AG09309 (cell line): ENCODE measurements at regions not wholly inside any gene's neighbourhood (a gene's known extent, or its start where the extent isn't known, plus 50 kb on each side); places are given as distances from the start of the nearest gene placed in this dataset.

Experiments used
- DNase-seq: peaks from one replicate; pipeline ENCODE4 v3.0.0-alpha.2; 2010; ENCODE audit warnings: low read depth
- H3K4me3 ChIP-seq: 2 replicates; pipeline ENCODE4 v1.5.1; 2011; ENCODE audit warnings: mild to moderate bottlenecking, low read depth, low read length, moderate library complexity; ENCODE audit not compliant: control insufficient read depth
- CTCF ChIP-seq: IDR thresholded peaks from 2 replicates; pipeline ENCODE4 v1.5.1; 2011; ENCODE audit warnings: mild to moderate bottlenecking, low read depth, low read length, inconsistent platforms; ENCODE audit not compliant: insufficient read depth, control insufficient read depth; ENCODE audit errors: missing control alignments

GRCh38 chr11:90855531-90855930 is 632.7 kb upstream of the CHORDC1 start:
- no peak for DNase-seq
- no peak for TF ChIP-seq CTCF

GRCh38 chr11:90851196-90851595 is 628.3 kb upstream of the CHORDC1 start:
- TF ChIP-seq CTCF: no peak
- H3K4me3 ChIP-seq: no peak overlapping the region
- DNase-seq: no peak

More at GRCh38 chr11:90855531-90855930, 632.7 kb upstream of the CHORDC1 start:
- H3K4me3 ChIP-seq: no peak overlapping the region

- TF ChIP-seq CTCF: no peak
- no peak overlapping the region for H3K4me3 ChIP-seq
- no peak for DNase-seq
Observed at GRCh38 chr11:90849312-90849711, 626.5 kb upstream of the CHORDC1 start.

GRCh38 chr11:90847268-90847886 is 624.5 kb upstream of the CHORDC1 start:
- no peak for DNase-seq
- no peak for TF ChIP-seq CTCF
- no peak overlapping the region for H3K4me3 ChIP-seq

GRCh38 chr11:90846628-90847027 is 623.8 kb upstream of the CHORDC1 start:
- DNase-seq: no peak
- no peak overlapping the region for H3K4me3 ChIP-seq
- TF ChIP-seq CTCF: no peak

- no peak for DNase-seq
- no peak for TF ChIP-seq CTCF
- H3K4me3 ChIP-seq: no peak overlapping the region
Observed at GRCh38 chr11:90845799-90846198, 623.0 kb upstream of the CHORDC1 start.

GRCh38 chr11:90845126-90845525 is 622.3 kb upstream of the CHORDC1 start:
- TF ChIP-seq CTCF: no peak
- no peak for DNase-seq

More at GRCh38 chr11:90845126-90845525, 622.3 kb upstream of the CHORDC1 start:
- no peak overlapping the region for H3K4me3 ChIP-seq
